AG09319 (cell line): ENCODE measurements at regions not wholly inside any gene's neighbourhood (a gene's known extent, or its start where the extent isn't known, plus 50 kb on each side); places are given as distances from the start of the nearest gene placed in this dataset.

Experiments
- DNase-seq: peaks from one replicate; pipeline ENCODE4 v3.0.0-alpha.2; 2010; ENCODE audit warnings: low read depth; ENCODE audit errors: extremely low read depth
- CTCF ChIP-seq: IDR thresholded peaks from 2 replicates; pipeline ENCODE4 v1.5.1; 2011; ENCODE audit warnings: low read depth, mild to moderate bottlenecking, inconsistent platforms, low read length, moderate library complexity

GRCh38 chr14:98018628-98019027, 1221.4 kb downstream of the VRK1 start:
- no peak for DNase-seq
- no peak for TF ChIP-seq CTCF

- no peak for TF ChIP-seq CTCF
- no peak for DNase-seq
These were observed 1225.6 kb downstream of the VRK1 start for GRCh38 chr14:98022541-98023520.

GRCh38 chr14:98028162-98028561, 1231.0 kb downstream of the VRK1 start:
- TF ChIP-seq CTCF: no peak
- DNase-seq: no peak

GRCh38 chr14:98035396-98035795, 1236.6 kb downstream of the BCL11B start:
- DNase-seq: no peak
- no peak for TF ChIP-seq CTCF

GRCh38 chr14:98037831-98038230, 1234.2 kb downstream of the BCL11B start:
- no peak for DNase-seq
- no peak for TF ChIP-seq CTCF

GRCh38 chr14:98056946-98057345, 1215.1 kb downstream of the BCL11B start:
- TF ChIP-seq CTCF: no peak
- no peak for DNase-seq

GRCh38 chr14:98059106-98059505, 1212.9 kb downstream of the BCL11B start:
- no peak for DNase-seq
- TF ChIP-seq CTCF: no peak
